Endothelial cell of umbilical vein (primary cell): ENCODE measurements at regions not wholly inside any gene's neighbourhood (a gene's known extent, or its start where the extent isn't known, plus 50 kb on each side); places are given as distances from the start of the nearest gene placed in this dataset.

Source experiments
- BruUV-seq: library from RNA; stranded (reverse); fragments of 400-500 nt; replicated peaks from 2 replicates; lab custom pipeline; 2021; lab: Mats Ljungman, UMichigan
- CTCF ChIA-PET: fragments of 300-600, 350-600 bp; sonication (Branson Sonifier 250); formaldehyde crosslinking; loops from one replicate; lab custom pipeline; 2021; ENCODE audit warnings: antibody characterized with exemption, inconsistent platforms; lab: Charles Lee
- POLR2A ChIA-PET: fragments of 300-600, 350-600 bp; sonication (Branson Sonifier 250); formaldehyde crosslinking; loops from one replicate; lab custom pipeline; 2021; ENCODE audit warnings: antibody characterized with exemption, inconsistent platforms; lab: Charles Lee
- DNase-seq: peaks from one replicate; pipeline ENCODE4 v3.0.0-alpha.2; 2011; ENCODE audit warnings: low read depth, low spot score
- FAIRE-seq: peaks from 2 replicates; lab custom pipeline; 2011; peaks lifted over from hg19 to GRCh38; lab: Jason Lieb, UNC
- H2AFZ ChIP-seq: 2 replicates; pipeline ENCODE4 v1.6.0; 2012; ENCODE audit warnings: low read depth, low read length, control low read depth, inconsistent platforms
- H3K27ac ChIP-seq: 2 replicates; pipeline ENCODE4 v1.5.1; 2011; ENCODE audit warnings: low read depth, mild to moderate bottlenecking, control low read depth, low read length, moderate library complexity; ENCODE audit not compliant: insufficient read depth
- H3K27me3 ChIP-seq, 2 experiments: 2 replicates each; pipeline versions ENCODE4 v1.6.0 to v1.6.1; 2011; ENCODE audit warnings: low read length in 2 of 2, mixed read lengths in 1 of 2; ENCODE audit not compliant: control insufficient read depth in 2 of 2, insufficient read depth in 2 of 2
- H3K36me3 ChIP-seq, 2 experiments: 2 replicates in 1 of 2; 3 replicates in 1 of 2; pipeline ENCODE4 v1.5.1; 2011; ENCODE audit warnings: low read length in 2 of 2, mild to moderate bottlenecking in 1 of 2, moderate library complexity in 1 of 2; ENCODE audit not compliant: control insufficient read depth in 2 of 2, insufficient read depth in 2 of 2; ENCODE audit errors: extremely low read depth in 1 of 2
- H3K4me1 ChIP-seq: 3 replicates; pipeline ENCODE4 v1.5.1; 2011; ENCODE audit warnings: mild to moderate bottlenecking, low read length; ENCODE audit not compliant: control insufficient read depth, insufficient read depth; ENCODE audit errors: extremely low read depth
- H3K4me2 ChIP-seq: 2 replicates; pipeline ENCODE4 v1.6.1; 2011; ENCODE audit warnings: low read length, control low read depth, mixed read lengths; ENCODE audit not compliant: insufficient read depth
- H3K4me3 ChIP-seq, 3 experiments: fragments of 200-600 bp in 1 of 3; sonication (generic), shearing (Covaris generic) in 1 of 3; replicated peaks in 1 of 3; 2 replicates each; pipeline ENCODE4 v1.5.1; 2011 to 2016; ENCODE audit warnings: control low read depth in 3 of 3, low read length in 3 of 3, mild to moderate bottlenecking in 2 of 3, inconsistent platforms in 1 of 3, low read depth in 1 of 3, moderate library complexity in 1 of 3; ENCODE audit not compliant: insufficient read depth in 1 of 3
- H3K79me2 ChIP-seq: 2 replicates; pipeline ENCODE4 v1.6.0; 2012; ENCODE audit warnings: low read length, inconsistent platforms; ENCODE audit not compliant: control insufficient read depth, insufficient read depth
- H3K9ac ChIP-seq: replicated peaks from 2 replicates; pipeline ENCODE3; 2011; ENCODE audit warnings: low read length, control low read depth; ENCODE audit not compliant: insufficient read depth; ENCODE audit errors: extremely low read depth
- H3K9me1 ChIP-seq: replicated peaks from 3 replicates; pipeline ENCODE4 v1.6.0; 2011; ENCODE audit warnings: mild to moderate bottlenecking, low read length; ENCODE audit not compliant: control insufficient read depth, insufficient read depth; ENCODE audit errors: extremely low read depth
- H3K9me3 ChIP-seq: replicated peaks from 2 replicates; pipeline ENCODE4 v1.5.1; 2012; ENCODE audit warnings: low read length, inconsistent platforms; ENCODE audit not compliant: control insufficient read depth, insufficient read depth
- H4K20me1 ChIP-seq: replicated peaks from 2 replicates; pipeline ENCODE3; 2011; ENCODE audit warnings: mild to moderate bottlenecking, low read length; ENCODE audit not compliant: control insufficient read depth, insufficient read depth; ENCODE audit errors: extremely low read depth
- CTCF ChIP-seq, 2 donors: IDR thresholded peaks; 1 replicate in 1 of 2; 2 replicates in 1 of 2; pipeline ENCODE4 v1.5.1; 2011; ENCODE audit warnings: low read length in 2 of 2, mild to moderate bottlenecking in 2 of 2, moderate library complexity in 2 of 2, control low read depth in 1 of 2, inconsistent platforms in 1 of 2, low read depth in 1 of 2; ENCODE audit not compliant: insufficient read depth in 1 of 2; ENCODE audit errors: extremely low read depth in 1 of 2
- EZH2 ChIP-seq: IDR thresholded peaks from 2 replicates; pipeline ENCODE4 v1.6.1; 2012; ENCODE audit warnings: borderline replicate concordance, low read depth, mild to moderate bottlenecking, moderate library complexity, low read length, inconsistent platforms; ENCODE audit not compliant: severe bottlenecking
- FOS ChIP-seq: IDR thresholded peaks from 2 replicates; pipeline ENCODE4 v1.6.1; 2011; ENCODE audit warnings: mild to moderate bottlenecking, low read length, moderate library complexity, borderline replicate concordance; ENCODE audit not compliant: insufficient read depth
- GATA2 ChIP-seq: IDR thresholded peaks from 2 replicates; pipeline ENCODE4 v1.7.0; 2011; ENCODE audit warnings: low read depth, mild to moderate bottlenecking, moderate library complexity, mixed read lengths, low read length; ENCODE audit not compliant: insufficient read length, insufficient read depth
- JUN ChIP-seq: IDR thresholded peaks from 2 replicates; pipeline ENCODE4 v1.6.1; 2011; ENCODE audit warnings: borderline replicate concordance, low read depth; ENCODE audit not compliant: insufficient read length, insufficient read depth
- MAX ChIP-seq: IDR thresholded peaks from 2 replicates; pipeline ENCODE4 v1.6.1; 2011; ENCODE audit not compliant: insufficient read depth, insufficient read length
- MYC ChIP-seq: IDR thresholded peaks from one replicate; pipeline ENCODE4 v1.6.1; 2011; ENCODE audit warnings: mild to moderate bottlenecking, low read depth, low read length
- POLR2A ChIP-seq: IDR thresholded peaks from 2 replicates; pipeline ENCODE4 v1.6.1; 2012; ENCODE audit warnings: low read depth, mild to moderate bottlenecking, control low read depth, low read length
- POLR2AphosphoS5 ChIP-seq: IDR thresholded peaks from 2 replicates; pipeline ENCODE4 v1.6.1; 2012; ENCODE audit warnings: low read depth, mild to moderate bottlenecking, control low read depth, low read length, moderate library complexity; ENCODE audit not compliant: insufficient read depth
- dilution Hi-C: fragments of 300-500 bp; cut with MboI; formaldehyde crosslinking; loops from one replicate; pipeline ENCODE4 v1.15.0; 2019; ENCODE audit warnings: low sequenced_read_pairs; ENCODE audit not compliant: extremely low pct_ligation_motif_present
- intact Hi-C: fragments of 100-400 bp; cut with micrococcal nuclease; formaldehyde crosslinking; loops from one replicate; pipeline ENCODE4 v1.10.0; 2022

GRCh38 chr4:137446071-137446470 is 86.2 kb downstream of the PCDH18 start:
- H3K4me1 ChIP-seq, result no peaks in the 10 kb centered on the region
- no peaks in the 10 kb centered on the region for H3K27me3 ChIP-seq
- no peak for FAIRE-seq
- H3K9me3 ChIP-seq, result no peaks in the 10 kb centered on the region
- H3K27ac ChIP-seq, result no peak overlapping the region
- ChIA-PET POLR2A (no interaction called here), CTCF (no interaction called here)
- dilution Hi-C loops (no loop called here), intact Hi-C loops (no loop called here)
- no peak overlapping the region for H2AFZ ChIP-seq
- BruUV-seq, result no TSS peak
- no peaks in the 10 kb centered on the region for H3K9me1 ChIP-seq
- no peaks in the 10 kb centered on the region for H3K79me2 ChIP-seq
- H3K36me3 ChIP-seq, result no peaks in the 10 kb centered on the region
- no peak for TF ChIP-seq EZH2
- TF ChIP-seq MAX, result no peak
- TF ChIP-seq POLR2A, result no peak
- TF ChIP-seq FOS, result no peak
- TF ChIP-seq JUN, result no peak
- TF ChIP-seq GATA2, result no peak
- TF ChIP-seq MYC, result no peak
- TF ChIP-seq CTCF (IDR thresholded peaks at IDR 0.05; ENCODE audit: extremely low read depth in 1 of 2, insufficient read depth in 1 of 2, low read depth in 1 of 2, low read length in 2 of 2), result no peak
- TF ChIP-seq POLR2AphosphoS5, result no peak
- no peak overlapping the region for H3K4me3 ChIP-seq
- H4K20me1 ChIP-seq, result no peaks in the 10 kb centered on the region
- no peak overlapping the region for H3K4me2 ChIP-seq
- no peak for DNase-seq
- no peak overlapping the region for H3K9ac ChIP-seq
